HepG2 (cell line): ENCODE measurements at regions not wholly inside any gene's neighbourhood (a gene's known extent, or its start where the extent isn't known, plus 50 kb on each side); places are given as distances from the start of the nearest gene placed in this dataset.

Experiments used
- AKAP8 ChIP-seq: sonication (generic); formaldehyde crosslinking; IDR thresholded peaks from 2 replicates; pipeline ENCODE4 v1.5.1; 2020; ENCODE audit warnings: mild to moderate bottlenecking, missing genetic modification reagents
- BORCS8-MEF2B ChIP-seq: sonication (generic); formaldehyde crosslinking; IDR thresholded peaks from 2 replicates; pipeline ENCODE4 v1.8.0; 2022; ENCODE audit warnings: mild to moderate bottlenecking, missing genetic modification reagents
- HNRNPUL1 ChIP-seq: fragments of 200-400 bp; formaldehyde crosslinking; IDR thresholded peaks from 2 replicates; pipeline ENCODE4 v1.6.1; 2017; ENCODE audit warnings: low read depth, mild to moderate bottlenecking, low read length, moderate library complexity
- ISL2 ChIP-seq: sonication (generic); formaldehyde crosslinking; IDR thresholded peaks from 2 replicates; pipeline ENCODE4 v1.5.0; 2020; ENCODE audit warnings: missing genetic modification reagents
- JUN ChIP-seq: sonication (generic); formaldehyde crosslinking; IDR thresholded peaks from 2 replicates; pipeline ENCODE4 v1.4.0; 2020; ENCODE audit warnings: mild to moderate bottlenecking, missing genetic modification reagents
- KMT2B ChIP-seq: IDR thresholded peaks from 2 replicates; pipeline ENCODE4 v1.6.1; 2016; ENCODE audit warnings: missing genetic modification reagents, missing compliant biosample characterization
- MIER3 ChIP-seq: IDR thresholded peaks from 2 replicates; pipeline ENCODE4 v1.6.1; 2016; ENCODE audit warnings: missing compliant biosample characterization, borderline replicate concordance
- NFATC3 ChIP-seq: sonication (generic); formaldehyde crosslinking; IDR thresholded peaks from 2 replicates; pipeline ENCODE4 v1.5.1; 2020; ENCODE audit warnings: mild to moderate bottlenecking, missing genetic modification reagents
- PHF21A ChIP-seq: sonication (generic); formaldehyde crosslinking; IDR thresholded peaks from 2 replicates; pipeline ENCODE4 v1.5.0; 2020; ENCODE audit warnings: mild to moderate bottlenecking, missing genetic modification reagents
- RFX5 ChIP-seq: IDR thresholded peaks from 2 replicates; pipeline ENCODE4 v1.6.1; 2011; ENCODE audit warnings: low read depth, low read length, improper control_type of control experiment
- RFXAP ChIP-seq: sonication (generic); formaldehyde crosslinking; IDR thresholded peaks from 2 replicates; pipeline ENCODE4 v1.4.0; 2020; ENCODE audit warnings: missing genetic modification reagents, borderline replicate concordance
- ZFP91 ChIP-seq: sonication (generic); formaldehyde crosslinking; IDR thresholded peaks from 2 replicates; pipeline ENCODE4 v1.9.0; 2022; ENCODE audit warnings: missing genetic modification reagents, mild to moderate bottlenecking, borderline replicate concordance
- ZNF260 ChIP-seq: sonication (generic); formaldehyde crosslinking; IDR thresholded peaks from 2 replicates; pipeline ENCODE4 v1.4.0; 2020; ENCODE audit warnings: missing genetic modification reagents, low read depth, mild to moderate bottlenecking, borderline replicate concordance
- ZNF275 ChIP-seq: sonication (generic); formaldehyde crosslinking; IDR thresholded peaks from 2 replicates; pipeline ENCODE4 v1.8.0; 2022; ENCODE audit warnings: missing genetic modification reagents, mild to moderate bottlenecking, inconsistent platforms, borderline replicate concordance
- ZNF317 ChIP-seq: sonication (generic); formaldehyde crosslinking; IDR thresholded peaks from 2 replicates; pipeline ENCODE4 v1.5.0; 2020; ENCODE audit warnings: mild to moderate bottlenecking, missing genetic modification reagents
- ZNF597 ChIP-seq: sonication (generic); formaldehyde crosslinking; IDR thresholded peaks from 2 replicates; pipeline ENCODE4 v1.5.0; 2020; ENCODE audit warnings: missing genetic modification reagents
- ZNF7 ChIP-seq: IDR thresholded peaks from 2 replicates; pipeline ENCODE4 v1.6.1; 2016; ENCODE audit warnings: missing biosample characterization, missing genetic modification reagents
- ZNF773 ChIP-seq: sonication (generic); formaldehyde crosslinking; IDR thresholded peaks from 2 replicates; pipeline ENCODE4 v1.4.0; 2020; ENCODE audit warnings: missing genetic modification reagents, borderline replicate concordance
- TF ChIP-seq, protein P1 (sequence below): sonication (generic); formaldehyde crosslinking; IDR thresholded peaks from 2 replicates; pipeline ENCODE4 v1.4.0; 2020; ENCODE audit warnings: missing genetic modification reagents
- TF ChIP-seq, protein P2 (sequence below): sonication (generic); formaldehyde crosslinking; IDR thresholded peaks from 2 replicates; pipeline ENCODE4 v1.4.0; 2020; ENCODE audit warnings: missing genetic modification reagents, low read depth, mild to moderate bottlenecking, borderline replicate concordance
- TF ChIP-seq, protein P3 (sequence below): sonication (generic); formaldehyde crosslinking; IDR thresholded peaks from 2 replicates; pipeline ENCODE4 v1.5.0; 2020; ENCODE audit warnings: mild to moderate bottlenecking, missing genetic modification reagents

GRCh38 chr6:156720691-156721685 is 56.2 kb upstream of the ARID1B start (continued):
- TF ChIP-seq RFX5 (no peak), ZNF7 (CRISPR knock-in tag) (no peak), NFATC3 (CRISPR knock-in tag) (no peak), HNRNPUL1 (no peak), ZNF773 (CRISPR knock-in tag) (no peak), ZFP91 (CRISPR knock-in tag) (no peak), MIER3 (CRISPR knock-in tag) (no peak), JUN (CRISPR knock-in tag) (no peak), ZNF275 (CRISPR knock-in tag) (no peak), RFXAP (no peak), KMT2B (CRISPR knock-in tag) (0 out of 2 replicates have a peak, but pooled peaks have one; percentile 17), AKAP8 (no peak), BORCS8-MEF2B (CRISPR knock-in tag) (no peak), ISL2 (CRISPR knock-in tag) (no peak), ZNF597 (CRISPR knock-in tag) (no peak), ZNF317 (no peak), ZNF260 (CRISPR knock-in tag) (no peak), PHF21A (CRISPR knock-in tag) (no peak)
- TF ChIP-seq, protein P1, sequence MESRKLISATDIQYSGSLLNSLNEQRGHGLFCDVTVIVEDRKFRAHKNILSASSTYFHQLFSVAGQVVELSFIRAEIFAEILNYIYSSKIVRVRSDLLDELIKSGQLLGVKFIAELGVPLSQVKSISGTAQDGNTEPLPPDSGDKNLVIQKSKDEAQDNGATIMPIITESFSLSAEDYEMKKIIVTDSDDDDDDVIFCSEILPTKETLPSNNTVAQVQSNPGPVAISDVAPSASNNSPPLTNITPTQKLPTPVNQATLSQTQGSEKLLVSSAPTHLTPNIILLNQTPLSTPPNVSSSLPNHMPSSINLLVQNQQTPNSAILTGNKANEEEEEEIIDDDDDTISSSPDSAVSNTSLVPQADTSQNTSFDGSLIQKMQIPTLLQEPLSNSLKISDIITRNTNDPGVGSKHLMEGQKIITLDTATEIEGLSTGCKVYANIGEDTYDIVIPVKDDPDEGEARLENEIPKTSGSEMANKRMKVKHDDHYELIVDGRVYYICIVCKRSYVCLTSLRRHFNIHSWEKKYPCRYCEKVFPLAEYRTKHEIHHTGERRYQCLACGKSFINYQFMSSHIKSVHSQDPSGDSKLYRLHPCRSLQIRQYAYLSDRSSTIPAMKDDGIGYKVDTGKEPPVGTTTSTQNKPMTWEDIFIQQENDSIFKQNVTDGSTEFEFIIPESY (CRISPR knock-in tag), result 0 out of 2 replicates have a peak, but pooled peaks have one; percentile 35
- TF ChIP-seq, protein P2, sequence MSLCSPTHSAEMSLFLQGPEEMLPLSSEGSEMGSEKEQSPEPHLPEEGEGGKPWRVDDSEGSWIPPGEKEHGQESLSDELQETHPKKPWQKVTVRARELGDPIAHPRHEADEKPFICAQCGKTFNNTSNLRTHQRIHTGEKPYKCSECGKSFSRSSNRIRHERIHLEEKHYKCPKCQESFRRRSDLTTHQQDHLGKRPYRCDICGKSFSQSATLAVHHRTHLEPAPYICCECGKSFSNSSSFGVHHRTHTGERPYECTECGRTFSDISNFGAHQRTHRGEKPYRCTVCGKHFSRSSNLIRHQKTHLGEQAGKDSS (CRISPR knock-in tag), result no peak
- TF ChIP-seq, protein P3, sequence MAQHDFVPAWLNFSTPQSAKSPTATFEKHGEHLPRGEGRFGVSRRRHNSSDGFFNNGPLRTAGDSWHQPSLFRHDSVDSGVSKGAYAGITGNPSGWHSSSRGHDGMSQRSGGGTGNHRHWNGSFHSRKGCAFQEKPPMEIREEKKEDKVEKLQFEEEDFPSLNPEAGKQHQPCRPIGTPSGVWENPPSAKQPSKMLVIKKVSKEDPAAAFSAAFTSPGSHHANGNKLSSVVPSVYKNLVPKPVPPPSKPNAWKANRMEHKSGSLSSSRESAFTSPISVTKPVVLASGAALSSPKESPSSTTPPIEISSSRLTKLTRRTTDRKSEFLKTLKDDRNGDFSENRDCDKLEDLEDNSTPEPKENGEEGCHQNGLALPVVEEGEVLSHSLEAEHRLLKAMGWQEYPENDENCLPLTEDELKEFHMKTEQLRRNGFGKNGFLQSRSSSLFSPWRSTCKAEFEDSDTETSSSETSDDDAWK (CRISPR knock-in tag), result no peak
